ENCODE measurements at regions not wholly inside any gene's neighbourhood (a gene's known extent, or its start where the extent isn't known, plus 50 kb on each side); places are given as distances from the start of the nearest gene placed in this dataset.

- no peak for TF ChIP-seq MLX (CRISPR knock-in tag; conservative IDR thresholded peaks at IDR 0.05)
- TF ChIP-seq UBTF (IDR thresholded peaks at IDR 0.05; ENCODE audit: borderline replicate concordance in 1 of 2, low read depth in 2 of 2, low read length in 2 of 2): no peak
Observed at GRCh38 chr2:144331674-144332355, 188.1 kb downstream of the ZEB2 start (continued).

GRCh38 chr2:144330951-144331673, 188.8 kb downstream of the ZEB2 start:
- FAIRE-seq (peak; percentile 69), ATAC-seq (no peak), DNase-seq (ENCODE audit: extremely low read depth in 1 of 4, low spot score in 3 of 4) (peak in 1 of 4 experiments; percentile 45)
- Histone ChIP-seq H3K4me2 (ENCODE audit: insufficient read depth, low read length) (peak overlapping the region; percentile 75), H3K4me1 (replicated peaks in 1 of 2; ENCODE audit: control insufficient read depth in 2 of 2, insufficient read depth in 2 of 2, low read length in 2 of 2) (peaks cover 6 to 9% of the 10 kb centered on the region in 2 experiments; a peak in 4 of 5 replicates), H3K9me1 (ENCODE audit: control insufficient read depth, insufficient read depth, low read length) (no peaks in the 10 kb centered on the region), H3K79me2 (ENCODE audit: control insufficient read depth, insufficient read depth, low read length) (peaks cover 34% of the 10 kb centered on the region), H4K20me1 (replicated peaks; ENCODE audit: control insufficient read depth, insufficient read depth, low read length) (no peaks in the 10 kb centered on the region), H3K9me3 (replicated peaks; ENCODE audit: control insufficient read depth, insufficient read depth, low read depth, low read length) (peaks cover 9% of the 10 kb centered on the region), H3K36me3 (ENCODE audit: control insufficient read depth, insufficient read depth, low read length) (peaks cover 8% of the 10 kb centered on the region; the same call in 2 of the 3 replicates), H3K27me3 (ENCODE audit: control insufficient read depth in 2 of 2, insufficient read depth in 2 of 2, low read length in 2 of 2) (no peaks in the 10 kb centered on the region), H3K4me3 (peak overlapping the region; percentile 60), H3K9ac (ENCODE audit: insufficient read depth in 1 of 2, low read depth in 2 of 2, low read length in 2 of 2) (peak overlapping the region; percentile 95 to 98; a peak in 3 of 4 replicates), H2AFZ (ENCODE audit: low read depth, low read length) (peak overlapping the region; percentile 88), H3K27ac (ENCODE audit: extremely low read depth, low read depth, low read length) (peak overlapping the region; percentile 95)
- in situ Hi-C loops (cut with MboI) (no loop called here), intact Hi-C loops (cut with micrococcal nuclease) (loop anchor here (5.0 kb wide), 3 partner anchors 41 to 179 kb away; no protein-coding TSS in a partner anchor)
- POLR2A ChIA-PET: interaction anchor here (0.6 to 1.1 kb wide), 3 partner anchors 11 to 118 kb away, joined by 3 read pairs; no protein-coding TSS in a partner anchor
- BruUV-seq (replicated peaks): no TSS peak
- CTCF ChIA-PET (ENCODE audit: low intra/inter-chr PET ratio): no interaction called here
- 2% methylated on average over 12 of the region's 12 CpGs for WGBS (ENCODE audit: insufficient coverage, low coverage, missing lambda C conversion rate)
- TF ChIP-seq POLR3A (IDR thresholded peaks at IDR 0.05; ENCODE audit: borderline replicate concordance, extremely low read depth, insufficient read depth, insufficient read length) (no peak), SMARCA4 (IDR thresholded peaks at IDR 0.05) (no peak), MYC (IDR thresholded peaks at IDR 0.05; ENCODE audit: low read depth, low read length) (no peak), MYC (CRISPR knock-in tag; IDR thresholded peaks at IDR 0.05; ENCODE audit: borderline replicate concordance, low read depth) (no peak), AFF4 (CRISPR knock-in tag; IDR thresholded peaks at IDR 0.05) (0 out of 2 replicates have a peak, but pooled peaks have one; percentile 33)
